MM.1S (cell line): ENCODE measurements at regions not wholly inside any gene's neighbourhood (a gene's known extent, or its start where the extent isn't known, plus 50 kb on each side); places are given as distances from the start of the nearest gene placed in this dataset.

Source experiments
- DNase-seq: peaks from one replicate; pipeline ENCODE4 v3.0.0-alpha.2; 2015
- H2AFZ ChIP-seq: fragments of 300-600 bp; sonication (generic); 2 replicates; pipeline ENCODE4 v1.6.0; 2016; ENCODE audit warnings: antibody characterized with exemption, low read length
- H3F3A ChIP-seq: fragments of 300-600 bp; sonication (generic); 2 replicates; pipeline ENCODE4 v1.6.1; 2016; ENCODE audit warnings: mild to moderate bottlenecking, antibody characterized with exemption, low read length, moderate library complexity, mixed read lengths; ENCODE audit not compliant: insufficient read depth
- H3K27ac ChIP-seq: fragments of 300-600 bp; sonication (generic); 2 replicates; pipeline ENCODE4 v1.5.1; 2016; ENCODE audit warnings: mild to moderate bottlenecking, low read length
- H3K27me3 ChIP-seq: fragments of 300-600 bp; sonication (generic); replicated peaks from 2 replicates; pipeline ENCODE4 v1.6.0; 2016; ENCODE audit warnings: low read length; ENCODE audit not compliant: insufficient read depth
- H3K36me3 ChIP-seq: fragments of 300-600 bp; sonication (generic); replicated peaks from 2 replicates; pipeline ENCODE4 v1.6.1; 2016; ENCODE audit warnings: mild to moderate bottlenecking, low read length, mixed read lengths; ENCODE audit not compliant: insufficient read depth
- H3K4me1 ChIP-seq: fragments of 300-600 bp; sonication (generic); 2 replicates; pipeline ENCODE4 v1.6.1; 2016; ENCODE audit warnings: low read length, mixed read lengths
- H3K4me2 ChIP-seq: fragments of 300-600 bp; sonication (generic); 2 replicates; pipeline ENCODE4 v1.6.0; 2016; ENCODE audit warnings: low read depth, low read length
- H3K4me3 ChIP-seq: fragments of 300-600 bp; sonication (generic); 2 replicates; pipeline ENCODE4 v1.5.1; 2016; ENCODE audit warnings: low read length, mixed read lengths
- H3K79me2 ChIP-seq: fragments of 300-600 bp; sonication (generic); 2 replicates; pipeline ENCODE4 v1.6.1; 2016; ENCODE audit warnings: mixed run types, low read length, mixed read lengths
- H3K9ac ChIP-seq: fragments of 300-600 bp; sonication (generic); 2 replicates; pipeline ENCODE4 v1.6.1; 2016; ENCODE audit warnings: low read length, mixed read lengths
- H3K9me2 ChIP-seq: fragments of 300-600 bp; sonication (generic); replicated peaks from 2 replicates; pipeline ENCODE4 v1.6.1; 2016; ENCODE audit warnings: mild to moderate bottlenecking, low read length, mixed read lengths; ENCODE audit not compliant: insufficient read depth
- H3K9me3 ChIP-seq: fragments of 300-600 bp; sonication (generic); replicated peaks from 2 replicates; pipeline ENCODE4 v1.6.1; 2016; ENCODE audit warnings: mild to moderate bottlenecking, low read length, mixed read lengths; ENCODE audit not compliant: insufficient read depth
- H4K20me1 ChIP-seq: fragments of 300-600 bp; sonication (generic); 2 replicates; pipeline ENCODE4 v1.6.1; 2016; ENCODE audit warnings: mild to moderate bottlenecking, low read length, moderate library complexity, mixed read lengths; ENCODE audit not compliant: insufficient read depth
- EZH2 ChIP-seq: fragments of 300-600 bp; sonication (generic); optimal IDR thresholded peaks from 2 replicates; pipeline ENCODE3; 2017; ENCODE audit warnings: low read depth, mild to moderate bottlenecking, antibody characterized with exemption, low read length, mixed read lengths
- EZH2phosphoT487 ChIP-seq: fragments of 300-600 bp; sonication (generic); IDR thresholded peaks from 2 replicates; pipeline ENCODE4 v1.6.1; 2018; ENCODE audit warnings: antibody characterized with exemption, low read length
- TF ChIP-seq, protein P1 (sequence below): fragments of 300-600 bp; sonication (generic); IDR thresholded peaks from 2 replicates; pipeline ENCODE4 v1.5.1; 2016; ENCODE audit warnings: antibody characterized with exemption, low read length, mixed read lengths

DNA sequence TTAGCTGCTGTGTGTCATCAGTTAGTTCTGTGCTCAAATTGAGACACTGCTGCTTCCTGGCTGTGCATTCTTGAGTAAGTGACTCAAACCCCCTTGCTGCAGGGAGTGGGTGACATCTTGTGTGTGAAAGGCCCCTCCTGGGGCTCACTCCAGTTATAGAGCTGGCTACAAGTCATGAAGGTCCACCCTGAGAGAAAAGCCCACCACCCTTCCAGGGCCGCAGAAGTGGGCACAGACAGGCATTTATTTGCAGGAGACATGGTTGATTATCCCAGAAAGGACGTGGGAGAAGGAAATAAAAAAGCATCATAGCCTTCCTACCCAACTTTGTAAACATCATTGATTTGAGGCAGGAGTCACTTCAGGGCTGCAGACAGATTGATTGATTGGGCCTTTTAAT, 550.6 kb downstream of the MATN1 start:
- H3K79me2 ChIP-seq, result no peaks in the 10 kb centered on the region
- no peak for TF ChIP-seq EZH2
- TF ChIP-seq, protein P1, sequence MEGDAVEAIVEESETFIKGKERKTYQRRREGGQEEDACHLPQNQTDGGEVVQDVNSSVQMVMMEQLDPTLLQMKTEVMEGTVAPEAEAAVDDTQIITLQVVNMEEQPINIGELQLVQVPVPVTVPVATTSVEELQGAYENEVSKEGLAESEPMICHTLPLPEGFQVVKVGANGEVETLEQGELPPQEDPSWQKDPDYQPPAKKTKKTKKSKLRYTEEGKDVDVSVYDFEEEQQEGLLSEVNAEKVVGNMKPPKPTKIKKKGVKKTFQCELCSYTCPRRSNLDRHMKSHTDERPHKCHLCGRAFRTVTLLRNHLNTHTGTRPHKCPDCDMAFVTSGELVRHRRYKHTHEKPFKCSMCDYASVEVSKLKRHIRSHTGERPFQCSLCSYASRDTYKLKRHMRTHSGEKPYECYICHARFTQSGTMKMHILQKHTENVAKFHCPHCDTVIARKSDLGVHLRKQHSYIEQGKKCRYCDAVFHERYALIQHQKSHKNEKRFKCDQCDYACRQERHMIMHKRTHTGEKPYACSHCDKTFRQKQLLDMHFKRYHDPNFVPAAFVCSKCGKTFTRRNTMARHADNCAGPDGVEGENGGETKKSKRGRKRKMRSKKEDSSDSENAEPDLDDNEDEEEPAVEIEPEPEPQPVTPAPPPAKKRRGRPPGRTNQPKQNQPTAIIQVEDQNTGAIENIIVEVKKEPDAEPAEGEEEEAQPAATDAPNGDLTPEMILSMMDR, result no peak
- no peak for TF ChIP-seq EZH2phosphoT487
- H3K27ac ChIP-seq, result no peak overlapping the region
- H3K9me3 ChIP-seq, result no peaks in the 10 kb centered on the region
- H3K27me3 ChIP-seq, result peaks cover 92% of the 10 kb centered on the region
- no peaks in the 10 kb centered on the region for H3F3A ChIP-seq
- no peaks in the 10 kb centered on the region for H3K9me2 ChIP-seq
- no peaks in the 10 kb centered on the region for H3K4me1 ChIP-seq
- no peak overlapping the region for H2AFZ ChIP-seq
- no peaks in the 10 kb centered on the region for H4K20me1 ChIP-seq
- no peak overlapping the region for H3K4me2 ChIP-seq
- no peak overlapping the region for H3K9ac ChIP-seq
- no peaks in the 10 kb centered on the region for H3K36me3 ChIP-seq
- DNase-seq, result no peak
- no peak overlapping the region for H3K4me3 ChIP-seq

DNA sequence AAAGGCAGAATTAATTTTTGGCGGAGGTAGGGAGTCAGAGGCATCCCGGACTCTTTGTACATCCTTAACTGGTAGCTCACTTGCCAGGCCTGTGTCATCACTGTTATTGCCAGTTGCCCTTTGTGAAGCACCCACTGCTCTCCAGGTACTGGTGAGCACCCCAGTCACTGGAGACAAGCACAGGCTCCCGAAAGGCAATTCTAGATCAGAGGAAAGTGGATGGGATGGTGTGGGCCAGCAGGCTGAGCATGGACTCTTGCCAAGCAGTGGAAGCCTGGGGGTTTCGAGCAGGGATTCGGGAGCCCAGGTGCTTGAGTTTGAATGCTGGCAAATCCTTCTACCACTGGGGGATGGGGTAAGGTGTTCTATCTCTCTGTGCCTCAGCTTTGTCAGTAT, 551.1 kb downstream of the MATN1 start:
- Histone ChIP-seq H3K4me2 (no peak overlapping the region), H3K4me3 (no peak overlapping the region), H3K9me2 (no peaks in the 10 kb centered on the region), H3K4me1 (no peaks in the 10 kb centered on the region), H3K9ac (no peak overlapping the region), H3K79me2 (no peaks in the 10 kb centered on the region), H3K27ac (no peak overlapping the region), H3K27me3 (peaks cover 92% of the 10 kb centered on the region), H3K9me3 (no peaks in the 10 kb centered on the region), H2AFZ (no peak overlapping the region), H4K20me1 (no peaks in the 10 kb centered on the region), H3F3A (no peaks in the 10 kb centered on the region), H3K36me3 (no peaks in the 10 kb centered on the region)
- DNase-seq, result no peak
- TF ChIP-seq EZH2phosphoT487 (no peak), EZH2 (no peak)
- TF ChIP-seq, protein P1, result no peak

DNA sequence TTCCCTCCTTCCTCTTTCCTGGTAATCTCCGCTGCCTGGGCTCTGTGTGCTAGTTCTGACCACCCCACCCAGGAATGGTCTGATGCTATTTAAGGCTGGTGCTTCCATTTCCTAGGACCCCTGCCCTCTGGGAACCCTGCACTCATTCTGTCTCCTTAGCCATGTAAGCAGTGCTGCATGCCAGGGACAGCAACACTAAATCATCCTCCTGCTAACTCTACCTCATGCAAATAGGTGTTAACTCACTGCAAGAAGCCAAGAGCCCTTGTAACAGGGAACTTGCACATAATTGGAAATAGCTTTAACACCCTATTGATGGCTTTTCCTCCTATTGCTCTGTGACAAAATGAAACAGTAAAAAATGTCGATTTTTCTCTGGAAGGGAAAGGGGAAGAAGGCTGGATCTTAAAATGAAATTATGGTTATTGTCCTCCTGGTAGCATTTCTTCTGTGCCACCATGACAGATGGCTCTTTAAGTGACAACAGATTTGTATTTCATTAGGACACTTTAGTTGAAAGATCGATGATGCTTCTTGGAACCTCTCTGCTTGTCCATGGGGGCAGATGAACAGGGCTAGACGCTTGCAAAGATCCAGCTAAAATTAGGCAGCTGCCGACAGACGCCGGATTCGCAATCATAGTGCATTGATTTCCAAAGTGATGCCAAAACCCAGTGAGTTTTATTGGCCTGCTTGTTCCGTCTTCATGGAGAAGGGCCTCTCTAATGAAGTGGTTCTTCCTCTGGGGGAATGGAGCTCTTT, 551.7 kb downstream of the MATN1 start:
- H3F3A ChIP-seq, result no peaks in the 10 kb centered on the region
- no peak overlapping the region for H3K4me2 ChIP-seq
- peaks cover 92% of the 10 kb centered on the region for H3K27me3 ChIP-seq
- H3K9me2 ChIP-seq, result no peaks in the 10 kb centered on the region
- no peaks in the 10 kb centered on the region for H3K4me1 ChIP-seq
- no peak overlapping the region for H3K9ac ChIP-seq
- no peaks in the 10 kb centered on the region for H4K20me1 ChIP-seq
- H3K4me3 ChIP-seq, result no peak overlapping the region
- H3K27ac ChIP-seq, result no peak overlapping the region
- H2AFZ ChIP-seq, result no peak overlapping the region
- no peak for DNase-seq
- TF ChIP-seq, protein P1, result no peak
- no peak for TF ChIP-seq EZH2
- no peaks in the 10 kb centered on the region for H3K9me3 ChIP-seq
- H3K79me2 ChIP-seq, result no peaks in the 10 kb centered on the region
- no peaks in the 10 kb centered on the region for H3K36me3 ChIP-seq
